OCI-LY1 (cell line): ENCODE measurements at regions not wholly inside any gene's neighbourhood (a gene's known extent, or its start where the extent isn't known, plus 50 kb on each side); places are given as distances from the start of the nearest gene placed in this dataset.

Source experiments
- CTCF ChIP-seq: fragments of 200-600 bp; sonication (generic), shearing (Covaris generic); IDR thresholded peaks from 2 replicates; pipeline ENCODE4 v1.5.1; 2017; ENCODE audit warnings: mild to moderate bottlenecking, antibody characterized with exemption, low read length, moderate library complexity, mixed read lengths
- EZH2 ChIP-seq: fragments of 200-600 bp; sonication (generic), shearing (Covaris generic); IDR thresholded peaks from 2 replicates; pipeline ENCODE4 v1.8.0; 2017; ENCODE audit warnings: borderline replicate concordance, mixed run types, mild to moderate bottlenecking, antibody characterized with exemption, low read length, moderate library complexity, mixed read lengths

GRCh38 chr9:130765137-130766020, 69.7 kb upstream of the ABL1 start:
- no peak for TF ChIP-seq CTCF
- no peak for TF ChIP-seq EZH2
